SK-N-SH (cell line): ENCODE measurements at regions not wholly inside any gene's neighbourhood (a gene's known extent, or its start where the extent isn't known, plus 50 kb on each side); places are given as distances from the start of the nearest gene placed in this dataset.

Source experiments
- CTCF ChIA-PET: fragments of 300-600, 350-600 bp; formaldehyde crosslinking; extraction: SDS; loops from one replicate; lab custom pipeline; 2021; lab: Yijun Ruan, JAX
- POLR2A ChIA-PET: fragments of 350-600 bp; sonication (Branson Sonifier 250); formaldehyde crosslinking; extraction: SDS; loops from one replicate; lab custom pipeline; 2020; ENCODE audit warnings: antibody characterized with exemption, inconsistent platforms; lab: Yijun Ruan, JAX
- DNase-seq: peaks from one replicate; pipeline ENCODE4 v3.0.0; 2012
- H2AFZ ChIP-seq: fragments of 200-600 bp; sonication (generic); 2 replicates; pipeline ENCODE4 v1.8.1; 2016; ENCODE audit warnings: antibody characterized with exemption, mild to moderate bottlenecking, low read depth
- H3F3A ChIP-seq: fragments of 200-600 bp; sonication (generic); replicated peaks from 2 replicates; pipeline ENCODE3; 2016; ENCODE audit warnings: antibody characterized with exemption, mild to moderate bottlenecking; ENCODE audit not compliant: insufficient read depth
- H3K27ac ChIP-seq, 2 experiments: fragments of 200-500 bp in 1 of 2; fragments of 200-600 bp in 1 of 2; sonication (Bioruptor generic) in 1 of 2; sonication (generic), shearing (Covaris generic) in 1 of 2; 2 replicates each; pipeline versions ENCODE4 v1.5.1 to v1.6.1; 2014 to 2016; ENCODE audit warnings: low read depth in 2 of 2, inconsistent platforms in 1 of 2, low read length in 1 of 2, mild to moderate bottlenecking in 1 of 2, mixed read lengths in 1 of 2
- H3K27me3 ChIP-seq: fragments of 200-600 bp; sonication (generic), shearing (Covaris generic); 2 replicates; pipeline ENCODE4 v1.6.1; 2016; ENCODE audit warnings: mixed run types; ENCODE audit not compliant: insufficient read depth
- H3K36me3 ChIP-seq, 2 experiments: fragments of 200-500 bp in 1 of 2; fragments of 200-600 bp in 1 of 2; sonication (Bioruptor generic) in 1 of 2; sonication (generic) in 1 of 2; replicated peaks in 1 of 2; 2 replicates each; pipeline versions ENCODE3 to v1.5.1; 2014 to 2016; ENCODE audit warnings: low read length in 1 of 2, mild to moderate bottlenecking in 1 of 2; ENCODE audit not compliant: insufficient read depth in 2 of 2, control insufficient read depth in 1 of 2
- H3K4me1 ChIP-seq, 2 experiments: fragments of 200-500 bp in 1 of 2; fragments of 200-600 bp in 1 of 2; sonication (Bioruptor generic) in 1 of 2; sonication (generic), shearing (Covaris generic) in 1 of 2; 2 replicates each; pipeline versions ENCODE4 v1.5.1 to v1.6.1; 2014 to 2016; ENCODE audit warnings: low read depth in 1 of 2, low read length in 1 of 2, mixed run types in 1 of 2; ENCODE audit not compliant: insufficient read depth in 2 of 2, control insufficient read depth in 1 of 2
- H3K4me2 ChIP-seq: fragments of 200-600 bp; sonication (generic), shearing (Covaris generic); 2 replicates; pipeline ENCODE4 v1.6.1; 2017; ENCODE audit warnings: mixed run types
- H3K4me3 ChIP-seq, 2 experiments: fragments of 200-500 bp in 1 of 2; fragments of 200-600 bp in 1 of 2; sonication (Bioruptor generic) in 1 of 2; sonication (generic), shearing (Covaris generic) in 1 of 2; 2 replicates each; pipeline versions ENCODE4 v1.5.1 to v1.8.1; 2014 to 2016; ENCODE audit warnings: low read depth in 2 of 2, inconsistent platforms in 1 of 2, low read length in 1 of 2, mild to moderate bottlenecking in 1 of 2, mixed read lengths in 1 of 2, moderate library complexity in 1 of 2
- H3K79me2 ChIP-seq: fragments of 200-600 bp; sonication (generic); 2 replicates; pipeline ENCODE4 v1.8.1; 2017; ENCODE audit warnings: mild to moderate bottlenecking; ENCODE audit not compliant: insufficient read depth
- H3K9ac ChIP-seq: fragments of 200-600 bp; sonication (generic); 2 replicates; pipeline ENCODE4 v1.6.1; 2017; ENCODE audit warnings: mixed run types
- H3K9me2 ChIP-seq: fragments of 200-600 bp; sonication (generic); 2 replicates; pipeline ENCODE4 v1.6.1; 2017; ENCODE audit warnings: mixed run types
- H3K9me3 ChIP-seq: fragments of 200-600 bp; sonication (generic); 2 replicates; pipeline ENCODE4 v1.6.1; 2017; ENCODE audit warnings: mixed run types, mild to moderate bottlenecking, moderate library complexity
- H4K20me1 ChIP-seq: fragments of 200-600 bp; sonication (generic); 2 replicates; pipeline ENCODE4 v1.6.1; 2017; ENCODE audit warnings: mild to moderate bottlenecking, mixed run types; ENCODE audit not compliant: insufficient read depth
- CHD2 ChIP-seq: fragments of 150-350 bp; IDR thresholded peaks from 2 replicates; pipeline ENCODE4 v1.6.1; 2018; ENCODE audit warnings: low read length; ENCODE audit not compliant: partially characterized antibody
- CTCF ChIP-seq: fragments of 200-600 bp; sonication (generic); IDR thresholded peaks from 2 replicates; pipeline ENCODE4 v1.6.1; 2017; ENCODE audit warnings: antibody characterized with exemption, mild to moderate bottlenecking, moderate library complexity
- ELF1 ChIP-seq: IDR thresholded peaks from 2 replicates; pipeline ENCODE4 v1.4.0; 2012
- EP300 ChIP-seq, 2 experiments: IDR thresholded peaks; 2 replicates each; pipeline versions ENCODE4 v1.4.0 to v1.6.1; 2012; ENCODE audit warnings: borderline replicate concordance in 1 of 2, low read depth in 1 of 2, low read length in 1 of 2
- EZH2phosphoT487 ChIP-seq: fragments of 200-600 bp; sonication (generic); IDR thresholded peaks from 2 replicates; pipeline ENCODE4 v1.6.1; 2017; ENCODE audit warnings: low read depth, mixed run types, mild to moderate bottlenecking, antibody characterized with exemption, moderate library complexity, borderline replicate concordance
- FOXJ3 ChIP-seq: sonication (generic); formaldehyde crosslinking; IDR thresholded peaks from 2 replicates; pipeline ENCODE4 v1.5.1; 2020; ENCODE audit warnings: mild to moderate bottlenecking, missing genetic modification reagents
- GABPA ChIP-seq: IDR thresholded peaks from 2 replicates; pipeline ENCODE4 v1.4.0; 2012; ENCODE audit warnings: low read depth, mild to moderate bottlenecking
- JUND ChIP-seq: IDR thresholded peaks from 2 replicates; pipeline ENCODE4 v1.4.0; 2012
- MAX ChIP-seq: IDR thresholded peaks from 2 replicates; pipeline ENCODE4 v1.4.0; 2012; ENCODE audit warnings: low read depth
- MEF2A ChIP-seq: IDR thresholded peaks from 2 replicates; pipeline ENCODE4 v1.4.0; 2012; ENCODE audit warnings: low read depth, borderline replicate concordance
- MXI1 ChIP-seq: IDR thresholded peaks from 2 replicates; pipeline ENCODE4 v1.6.1; 2012; ENCODE audit warnings: mild to moderate bottlenecking, low read depth, low read length, improper control_type of control experiment
- RCOR1 ChIP-seq: fragments of 150-350 bp; IDR thresholded peaks from 2 replicates; pipeline ENCODE4 v1.6.1; 2017; ENCODE audit warnings: antibody characterized with exemption, low read length
- REST ChIP-seq: IDR thresholded peaks from 2 replicates; pipeline ENCODE4 v1.6.1; 2012; ENCODE audit warnings: mild to moderate bottlenecking, low read depth, low read length, moderate library complexity
- SMC3 ChIP-seq: IDR thresholded peaks from 2 replicates; pipeline ENCODE4 v1.6.1; 2012; ENCODE audit warnings: low read depth, low read length, improper control_type of control experiment
- TEAD4 ChIP-seq: IDR thresholded peaks from 2 replicates; pipeline ENCODE4 v1.4.0; 2012; ENCODE audit warnings: mild to moderate bottlenecking, borderline replicate concordance; ENCODE audit not compliant: insufficient read depth
- USF1 ChIP-seq: IDR thresholded peaks from 2 replicates; pipeline ENCODE4 v1.4.0; 2012; ENCODE audit warnings: low read depth, borderline replicate concordance
- ZBTB33 ChIP-seq: IDR thresholded peaks from 2 replicates; pipeline ENCODE4 v1.4.0; 2012; ENCODE audit warnings: low read depth, borderline replicate concordance
- WGBS: methylation state at CpG from one replicate; pipeline ENCODE4 v1.1.6; 2017; ENCODE audit warnings: low lambda C conversion rate; 5-methylcytosine and 5-hydroxymethylcytosine counted together

- H3K4me1 ChIP-seq = peaks cover 3 to 29% of the 10 kb centered on the region in 2 experiments
- no peak overlapping the region for H2AFZ ChIP-seq
- no peaks in the 10 kb centered on the region for H3K9me3 ChIP-seq
- no peaks in the 10 kb centered on the region for H3K27me3 ChIP-seq
- POLR2A ChIA-PET = no interaction called here
- H4K20me1 ChIP-seq = no peaks in the 10 kb centered on the region
- no peaks in the 10 kb centered on the region for H3K9me2 ChIP-seq
- no peaks in the 10 kb centered on the region for H3K79me2 ChIP-seq
- DNase-seq = no peak
- no peaks in the 10 kb centered on the region for H3K36me3 ChIP-seq
- H3K4me3 ChIP-seq = no peak overlapping the region
- WGBS = 96% methylated on average over 2 of the region's 2 CpGs
- H3K4me2 ChIP-seq = no peak overlapping the region
- no peak for TF ChIP-seq TEAD4
- no peak for TF ChIP-seq GABPA
- no peak for TF ChIP-seq CTCF
- TF ChIP-seq FOXJ3 (CRISPR knock-in tag) = no peak
- TF ChIP-seq ZBTB33 = no peak
- TF ChIP-seq REST = no peak
- TF ChIP-seq JUND = no peak
- TF ChIP-seq RCOR1 = no peak
- no peak for TF ChIP-seq CHD2
- TF ChIP-seq SMC3 = no peak
- no peak for TF ChIP-seq MAX
- no peak for TF ChIP-seq EP300 (IDR thresholded peaks at IDR 0.05; ENCODE audit: borderline replicate concordance in 1 of 2, low read depth in 1 of 2, low read length in 1 of 2)
- no peak for TF ChIP-seq ELF1
- no peak for TF ChIP-seq MXI1
- TF ChIP-seq MEF2A = no peak
- TF ChIP-seq USF1 = no peak
- no peak for TF ChIP-seq EZH2phosphoT487
- TF ChIP-seq, all 33 proteins: peak for 0
- no peak overlapping the region for H3K9ac ChIP-seq
- H3F3A ChIP-seq = peaks cover 16% of the 10 kb centered on the region
- no peak overlapping the region for H3K27ac ChIP-seq
- CTCF ChIA-PET = interaction anchor here (0.7 kb wide), 1 partner anchor 177 kb away, joined by 3 read pairs; no protein-coding TSS in a partner anchor
Measured at GRCh38 chr10:60476451-60476850, 86.8 kb upstream of the ANK3 start.
